ENCODE measurements at regions not wholly inside any gene's neighbourhood (a gene's known extent, or its start where the extent isn't known, plus 50 kb on each side); places are given as distances from the start of the nearest gene placed in this dataset.

GRCh38 chr15:53260647-53261046, 470.5 kb upstream of the ONECUT1 start:
- Mint-ChIP-seq H3K27ac (ENCODE audit: unreplicated experiment) (no peak overlapping the region), H3K4me1 (ENCODE audit: unreplicated experiment) (no peaks in the 10 kb centered on the region), H3K36me3 (ENCODE audit: low read depth, unreplicated experiment) (no peaks in the 10 kb centered on the region), H3K9me3 (ENCODE audit: unreplicated experiment) (no peaks in the 10 kb centered on the region), H3K27me3 (ENCODE audit: unreplicated experiment) (no peaks in the 10 kb centered on the region), H3K4me3 (ENCODE audit: unreplicated experiment) (no peak overlapping the region)
- DNase-seq (ENCODE audit: low spot score) = no peak
- no peak for TF ChIP-seq CTCF (IDR thresholded peaks at IDR 0.05; ENCODE audit: unreplicated experiment)

GRCh38 chr15:53256457-53256856, 466.3 kb upstream of the ONECUT1 start:
- H3K9me3 Mint-ChIP-seq (ENCODE audit: unreplicated experiment) = no peaks in the 10 kb centered on the region
- no peaks in the 10 kb centered on the region for H3K36me3 Mint-ChIP-seq (ENCODE audit: low read depth, unreplicated experiment)
- H3K4me1 Mint-ChIP-seq (ENCODE audit: unreplicated experiment) = no peaks in the 10 kb centered on the region
- DNase-seq (ENCODE audit: low spot score) = no peak
- no peak overlapping the region for H3K4me3 Mint-ChIP-seq (ENCODE audit: unreplicated experiment)
- no peak for TF ChIP-seq CTCF (IDR thresholded peaks at IDR 0.05; ENCODE audit: unreplicated experiment)
- H3K27me3 Mint-ChIP-seq (ENCODE audit: unreplicated experiment) = peaks cover 1% of the 10 kb centered on the region
- no peak overlapping the region for H3K27ac Mint-ChIP-seq (ENCODE audit: unreplicated experiment)

GRCh38 chr15:53256043-53256442, 465.9 kb upstream of the ONECUT1 start:
- H3K9me3 Mint-ChIP-seq (ENCODE audit: unreplicated experiment) = no peaks in the 10 kb centered on the region
- H3K36me3 Mint-ChIP-seq (ENCODE audit: low read depth, unreplicated experiment) = no peaks in the 10 kb centered on the region
- H3K27me3 Mint-ChIP-seq (ENCODE audit: unreplicated experiment) = peaks cover 1% of the 10 kb centered on the region
- DNase-seq (ENCODE audit: low spot score) = no peak
- H3K27ac Mint-ChIP-seq (ENCODE audit: unreplicated experiment) = no peak overlapping the region
- H3K4me3 Mint-ChIP-seq (ENCODE audit: unreplicated experiment) = no peak overlapping the region
- H3K4me1 Mint-ChIP-seq (ENCODE audit: unreplicated experiment) = no peaks in the 10 kb centered on the region
- no peak for TF ChIP-seq CTCF (IDR thresholded peaks at IDR 0.05; ENCODE audit: unreplicated experiment)

GRCh38 chr15:53251996-53252395, 461.9 kb upstream of the ONECUT1 start:
- no peak for TF ChIP-seq CTCF (IDR thresholded peaks at IDR 0.05; ENCODE audit: unreplicated experiment)

GRCh38 chr15:53251523-53251922, 461.4 kb upstream of the ONECUT1 start:
- H3K27ac Mint-ChIP-seq (ENCODE audit: unreplicated experiment) = no peak overlapping the region
- H3K4me3 Mint-ChIP-seq (ENCODE audit: unreplicated experiment) = no peak overlapping the region
- H3K9me3 Mint-ChIP-seq (ENCODE audit: unreplicated experiment) = no peaks in the 10 kb centered on the region
- no peaks in the 10 kb centered on the region for H3K36me3 Mint-ChIP-seq (ENCODE audit: low read depth, unreplicated experiment)
- TF ChIP-seq CTCF (IDR thresholded peaks at IDR 0.05; ENCODE audit: unreplicated experiment) = no peak
- no peak for DNase-seq (ENCODE audit: low spot score)
- H3K27me3 Mint-ChIP-seq (ENCODE audit: unreplicated experiment) = peaks cover 2% of the 10 kb centered on the region
- peaks cover 10% of the 10 kb centered on the region for H3K4me1 Mint-ChIP-seq (ENCODE audit: unreplicated experiment)

More at GRCh38 chr15:53251996-53252395, 461.9 kb upstream of the ONECUT1 start:
- H3K27me3 Mint-ChIP-seq (ENCODE audit: unreplicated experiment) = peaks cover 2% of the 10 kb centered on the region
- DNase-seq (ENCODE audit: low spot score) = no peak
- H3K4me3 Mint-ChIP-seq (ENCODE audit: unreplicated experiment) = no peak overlapping the region
- H3K27ac Mint-ChIP-seq (ENCODE audit: unreplicated experiment) = no peak overlapping the region
- no peaks in the 10 kb centered on the region for H3K36me3 Mint-ChIP-seq (ENCODE audit: low read depth, unreplicated experiment)
- peaks cover 10% of the 10 kb centered on the region for H3K4me1 Mint-ChIP-seq (ENCODE audit: unreplicated experiment)
- no peaks in the 10 kb centered on the region for H3K9me3 Mint-ChIP-seq (ENCODE audit: unreplicated experiment)

Data from endothelial cell (in vitro differentiated cells).